Astrocyte (in vitro differentiated cells and primary cell): ENCODE measurements at regions not wholly inside any gene's neighbourhood (a gene's known extent, or its start where the extent isn't known, plus 50 kb on each side); places are given as distances from the start of the nearest gene placed in this dataset.

Experiments used
- DNase-seq: peaks from one replicate; pipeline ENCODE4 v3.0.0-alpha.2; 2010; ENCODE audit warnings: low read depth
- FAIRE-seq: peaks from 2 replicates; lab custom pipeline; 2011; peaks lifted over from hg19 to GRCh38; lab: Jason Lieb, UNC
- H2AFZ ChIP-seq: 2 replicates; pipeline ENCODE4 v1.6.0; 2012; ENCODE audit warnings: low read depth, low read length, inconsistent platforms
- H3K27ac ChIP-seq: 2 replicates; pipeline ENCODE4 v1.5.1; 2011; ENCODE audit warnings: low read depth, low read length, inconsistent platforms
- H3K27me3 ChIP-seq: 2 replicates; pipeline ENCODE4 v1.6.0; 2011; ENCODE audit warnings: low read length, inconsistent platforms; ENCODE audit not compliant: insufficient read depth
- H3K36me3 ChIP-seq: 2 replicates; pipeline ENCODE4 v1.5.1; 2011; ENCODE audit warnings: low read length, inconsistent platforms; ENCODE audit not compliant: insufficient read depth
- H3K4me1 ChIP-seq: 2 replicates; pipeline ENCODE4 v1.5.1; 2011; ENCODE audit warnings: low read length, inconsistent platforms; ENCODE audit not compliant: insufficient read depth
- H3K4me2 ChIP-seq: 2 replicates; pipeline ENCODE4 v1.6.0; 2012; ENCODE audit warnings: low read length, inconsistent platforms
- H3K4me3 ChIP-seq: 2 replicates; pipeline ENCODE4 v1.5.1; 2011; ENCODE audit warnings: low read depth, mild to moderate bottlenecking, low read length, inconsistent platforms; ENCODE audit not compliant: insufficient read depth
- H3K79me2 ChIP-seq: 2 replicates; pipeline ENCODE4 v1.6.0; 2012; ENCODE audit warnings: mild to moderate bottlenecking, low read length, inconsistent platforms; ENCODE audit not compliant: insufficient read depth
- H3K9ac ChIP-seq: 2 replicates; pipeline ENCODE4 v1.6.0; 2012; ENCODE audit warnings: mild to moderate bottlenecking, low read length, inconsistent platforms
- H3K9me3 ChIP-seq: 2 replicates; pipeline ENCODE4 v1.5.1; 2012; ENCODE audit warnings: low read depth, mild to moderate bottlenecking, low read length, inconsistent platforms; ENCODE audit not compliant: insufficient read depth
- H4K20me1 ChIP-seq: 2 replicates; pipeline ENCODE4 v1.6.0; 2012; ENCODE audit warnings: low read length, inconsistent platforms; ENCODE audit not compliant: insufficient read depth
- H3K27ac Mint-ChIP-seq: one replicate; pipeline ENCODE4 v1.8.0; 2021; ENCODE audit warnings: mild to moderate bottlenecking, mixed read lengths; ENCODE audit not compliant: unreplicated experiment
- H3K27me3 Mint-ChIP-seq: one replicate; pipeline ENCODE4 v1.8.0; 2021; ENCODE audit warnings: low read depth, mixed read lengths; ENCODE audit not compliant: unreplicated experiment
- H3K36me3 Mint-ChIP-seq: one replicate; pipeline ENCODE4 v1.8.0; 2021; ENCODE audit warnings: low read depth, mixed read lengths; ENCODE audit not compliant: unreplicated experiment
- H3K4me1 Mint-ChIP-seq: one replicate; pipeline ENCODE4 v1.8.0; 2021; ENCODE audit warnings: low read depth, mixed read lengths; ENCODE audit not compliant: unreplicated experiment
- H3K4me3 Mint-ChIP-seq: one replicate; pipeline ENCODE4 v1.8.0; 2021; ENCODE audit warnings: mild to moderate bottlenecking, moderate library complexity, mixed read lengths; ENCODE audit not compliant: unreplicated experiment
- H3K9me3 Mint-ChIP-seq: one replicate; pipeline ENCODE4 v1.8.0; 2021; ENCODE audit warnings: mild to moderate bottlenecking, mixed read lengths; ENCODE audit not compliant: unreplicated experiment
- CTCF ChIP-seq: IDR thresholded peaks from 2 replicates; pipeline ENCODE4 v1.5.1; 2011; ENCODE audit warnings: low read depth, mild to moderate bottlenecking, inconsistent platforms, low read length, moderate library complexity; ENCODE audit not compliant: insufficient read depth
- EZH2 ChIP-seq: IDR thresholded peaks from 2 replicates; pipeline ENCODE4 v1.6.1; 2012; ENCODE audit warnings: mild to moderate bottlenecking, low read length, inconsistent platforms; ENCODE audit not compliant: insufficient read depth

- no peaks in the 10 kb centered on the region for H3K27me3 ChIP-seq
- no peaks in the 10 kb centered on the region for H3K36me3 ChIP-seq
- H3K9ac ChIP-seq, result no peak overlapping the region
- no peak overlapping the region for H3K4me3 ChIP-seq
- H3K79me2 ChIP-seq, result no peaks in the 10 kb centered on the region
- peaks cover 3% of the 10 kb centered on the region for H3K9me3 ChIP-seq
- H3K4me3 Mint-ChIP-seq, result no peak overlapping the region
- no peaks in the 10 kb centered on the region for H3K4me1 ChIP-seq
- no peak overlapping the region for H2AFZ ChIP-seq
- FAIRE-seq, result no peak
- no peaks in the 10 kb centered on the region for H4K20me1 ChIP-seq
- no peak overlapping the region for H3K27ac Mint-ChIP-seq
- no peak for DNase-seq
- H3K4me2 ChIP-seq, result no peak overlapping the region
- H3K4me1 Mint-ChIP-seq, result no peaks in the 10 kb centered on the region
- no peak overlapping the region for H3K27ac ChIP-seq
- peaks cover 4% of the 10 kb centered on the region for H3K9me3 Mint-ChIP-seq
- no peaks in the 10 kb centered on the region for H3K36me3 Mint-ChIP-seq
- TF ChIP-seq EZH2 (no peak), CTCF (no peak)
- no peaks in the 10 kb centered on the region for H3K27me3 Mint-ChIP-seq
Measured at GRCh38 chr9:80208696-80209095, 636.9 kb downstream of the TLE4 start.

GRCh38 chr9:80204054-80204453 is 632.3 kb downstream of the TLE4 start:
- H3K4me1 ChIP-seq, result no peaks in the 10 kb centered on the region
- Mint-ChIP-seq H3K27me3 (no peaks in the 10 kb centered on the region), H3K4me1 (no peaks in the 10 kb centered on the region), H3K27ac (no peak overlapping the region), H3K9me3 (no peaks in the 10 kb centered on the region), H3K36me3 (no peaks in the 10 kb centered on the region), H3K4me3 (no peak overlapping the region)
- TF ChIP-seq CTCF (no peak), EZH2 (no peak)
- no peak overlapping the region for H2AFZ ChIP-seq
- DNase-seq, result no peak
- H3K36me3 ChIP-seq, result no peaks in the 10 kb centered on the region
- H3K79me2 ChIP-seq, result no peaks in the 10 kb centered on the region
- no peaks in the 10 kb centered on the region for H4K20me1 ChIP-seq
- no peak for FAIRE-seq
- no peak overlapping the region for H3K27ac ChIP-seq
- H3K9ac ChIP-seq, result no peak overlapping the region
- H3K4me3 ChIP-seq, result no peak overlapping the region
- no peaks in the 10 kb centered on the region for H3K9me3 ChIP-seq
- H3K27me3 ChIP-seq, result no peaks in the 10 kb centered on the region
- no peak overlapping the region for H3K4me2 ChIP-seq

GRCh38 chr9:80197661-80198060 is 625.9 kb downstream of the TLE4 start:
- Histone ChIP-seq H3K4me3 (no peak overlapping the region), H3K27ac (no peak overlapping the region), H3K9ac (no peak overlapping the region), H2AFZ (no peak overlapping the region), H3K4me1 (no peaks in the 10 kb centered on the region), H3K79me2 (no peaks in the 10 kb centered on the region), H3K36me3 (no peaks in the 10 kb centered on the region), H3K27me3 (no peaks in the 10 kb centered on the region), H3K4me2 (no peak overlapping the region), H4K20me1 (no peaks in the 10 kb centered on the region), H3K9me3 (no peaks in the 10 kb centered on the region)
- Mint-ChIP-seq H3K27me3 (no peaks in the 10 kb centered on the region), H3K27ac (no peak overlapping the region), H3K4me1 (no peaks in the 10 kb centered on the region), H3K36me3 (no peaks in the 10 kb centered on the region), H3K4me3 (no peak overlapping the region), H3K9me3 (no peaks in the 10 kb centered on the region)
- no peak for TF ChIP-seq CTCF
- TF ChIP-seq EZH2, result no peak
- FAIRE-seq, result no peak
- peak; percentile 10 for DNase-seq
